ENCODE measurements at regions not wholly inside any gene's neighbourhood (a gene's known extent, or its start where the extent isn't known, plus 50 kb on each side); places are given as distances from the start of the nearest gene placed in this dataset.

DNA sequence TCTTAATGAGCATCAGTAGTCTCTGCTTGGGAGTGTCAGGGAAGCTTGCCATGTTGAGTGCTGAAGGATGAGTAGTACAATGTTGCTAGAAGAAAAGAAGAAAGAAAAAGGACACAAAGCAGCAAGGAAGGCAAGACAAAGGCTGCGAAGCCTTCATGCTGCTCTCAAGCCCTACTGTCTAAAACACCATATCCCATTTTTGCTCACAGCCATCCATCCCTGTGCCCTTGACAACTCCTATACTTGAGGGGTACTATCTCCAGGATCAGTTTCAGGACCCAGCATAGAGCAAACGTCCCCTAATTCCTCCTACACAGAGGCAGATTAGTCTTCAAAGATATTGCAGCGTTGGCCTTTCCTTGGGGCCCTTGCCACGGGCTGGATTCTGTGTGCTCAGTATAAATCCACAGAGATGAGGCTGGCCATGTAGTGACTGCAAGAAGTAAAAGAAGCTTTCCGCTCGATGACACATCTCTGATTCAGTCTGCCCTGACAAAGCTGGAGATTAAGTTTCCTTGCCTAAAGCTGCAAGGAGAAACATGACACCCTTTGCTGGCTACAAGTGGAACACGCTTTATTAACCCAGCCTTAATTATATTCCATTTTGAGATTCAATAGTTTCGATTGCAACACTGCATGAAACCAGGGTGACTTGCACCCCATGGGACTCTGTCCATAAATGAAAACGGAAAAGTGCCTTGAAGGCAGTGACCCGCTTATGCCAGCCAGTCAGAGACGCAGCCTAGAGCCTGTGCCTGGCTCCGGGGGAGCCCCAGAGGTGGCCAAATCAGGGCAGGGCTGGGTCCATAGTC, 304.6 kb downstream of the ACTL7B start:
- DNase-seq (ENCODE audit: low read depth in 2 of 2): no peak

DNA sequence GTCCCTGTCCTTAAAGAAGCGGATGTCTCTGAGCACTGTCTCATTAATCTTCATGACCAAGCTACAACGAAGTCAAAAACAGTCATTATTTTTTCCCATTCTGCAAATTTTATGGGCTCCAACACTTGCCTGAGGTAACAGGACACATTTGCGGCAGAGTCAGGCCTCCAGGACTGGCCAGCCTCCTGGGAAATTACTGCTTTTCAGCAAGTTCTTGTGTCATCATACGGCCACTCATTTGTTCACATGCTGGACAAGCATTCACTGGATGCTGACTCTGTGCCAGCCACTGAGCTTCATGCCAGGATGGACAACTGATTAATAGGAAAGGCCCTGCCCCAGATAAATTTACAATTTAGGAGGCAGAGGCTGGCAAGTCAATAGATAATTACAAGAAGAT, 305.7 kb downstream of the ACTL7B start:
- DNase-seq (ENCODE audit: low read depth in 2 of 2): no peak

DNA sequence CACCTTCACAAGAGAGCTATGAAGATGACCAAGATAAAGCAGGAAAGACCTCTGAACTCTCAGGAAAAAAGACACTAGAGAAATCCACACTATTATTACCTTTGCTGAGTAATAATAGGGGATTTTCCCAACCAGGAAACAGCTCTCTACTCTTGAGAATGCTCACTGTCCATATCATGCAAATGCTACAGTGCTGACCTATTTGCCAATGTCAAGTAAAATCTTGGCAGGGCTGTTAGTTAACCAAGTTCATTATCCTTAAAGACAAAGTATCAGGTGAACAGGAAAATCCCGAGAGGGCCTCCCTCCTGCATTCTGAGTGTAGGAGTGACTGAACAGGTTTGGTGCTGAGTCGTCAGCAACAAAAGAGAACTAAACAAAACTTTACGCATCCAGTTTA, 306.6 kb downstream of the ACTL7B start:
- no peak for DNase-seq (ENCODE audit: low read depth in 2 of 2)

DNA sequence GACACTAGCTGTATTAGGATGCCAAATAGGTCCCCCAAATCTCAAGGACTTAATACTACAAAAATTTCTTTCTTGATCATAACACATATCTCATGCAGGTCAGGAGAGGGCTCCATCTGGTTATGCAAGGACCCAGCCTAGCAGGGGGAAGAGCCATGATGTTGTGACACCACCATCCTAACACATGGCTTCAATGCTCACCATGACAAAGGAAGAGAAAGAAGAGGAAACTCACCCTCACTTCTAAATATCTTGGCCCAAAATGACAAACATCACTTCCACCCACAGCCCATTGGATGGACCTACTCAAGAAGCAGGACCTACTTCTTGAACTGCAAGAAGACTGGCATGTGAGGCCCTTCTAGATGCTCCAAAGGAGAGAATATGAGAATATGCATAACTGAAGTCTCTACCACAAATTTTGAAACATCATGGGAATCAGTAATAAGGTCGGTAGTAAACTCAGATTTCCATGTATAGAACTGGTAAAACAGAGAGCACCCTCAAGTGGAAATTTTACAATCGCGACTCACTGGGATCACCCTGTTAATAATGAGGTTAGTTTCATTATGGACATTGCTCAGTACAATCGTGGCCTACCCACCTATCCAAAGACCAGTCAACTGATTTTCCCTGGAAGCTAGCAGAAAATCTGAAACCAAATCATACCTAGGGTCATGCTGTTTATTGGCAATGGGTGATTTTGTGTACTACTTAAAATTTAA, 308.2 kb downstream of the ACTL7B start:
- no peak for DNase-seq (ENCODE audit: low read depth in 2 of 2)

DNA sequence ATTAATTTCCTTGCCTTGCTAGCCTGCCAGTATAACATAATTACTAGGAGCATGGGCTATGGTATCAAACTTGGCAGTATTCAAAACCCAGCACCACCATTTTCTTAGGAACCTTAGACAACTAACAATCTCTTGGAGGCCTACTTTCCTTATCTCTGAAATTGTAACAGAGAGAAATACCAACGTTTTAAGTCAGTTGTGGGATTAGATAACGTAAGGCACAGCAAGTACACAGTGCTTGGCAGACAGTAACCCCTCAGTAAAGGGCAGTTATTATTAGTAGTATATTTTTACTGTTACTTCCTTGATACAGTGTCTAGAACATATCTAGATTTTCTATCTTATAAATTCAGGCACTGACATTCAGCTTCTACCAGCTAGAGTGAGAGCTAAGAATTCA, 309.6 kb downstream of the ACTL7B start:
- DNase-seq (ENCODE audit: low read depth in 2 of 2): no peak

DNA sequence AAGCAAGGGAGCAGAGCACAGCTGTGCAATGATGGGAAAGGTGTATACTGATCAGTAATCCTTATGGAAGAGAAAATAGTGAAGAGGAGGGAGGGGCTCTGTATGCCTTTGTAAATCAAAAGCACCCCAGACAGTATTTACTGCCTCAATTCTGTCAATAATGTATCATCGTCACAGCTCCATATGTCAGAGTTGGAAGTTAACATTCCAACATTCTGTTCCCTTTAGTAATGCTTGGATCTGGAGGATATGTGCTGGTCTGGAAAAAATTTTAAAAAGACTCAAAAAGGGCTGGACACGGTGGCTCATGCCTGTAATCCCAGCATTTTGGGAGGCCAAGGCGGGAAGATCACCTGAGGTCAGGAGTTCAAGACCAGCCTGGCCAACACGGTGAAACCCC, 310.4 kb downstream of the ACTL7B start:
- DNase-seq (ENCODE audit: low read depth in 2 of 2): no peak

DNA sequence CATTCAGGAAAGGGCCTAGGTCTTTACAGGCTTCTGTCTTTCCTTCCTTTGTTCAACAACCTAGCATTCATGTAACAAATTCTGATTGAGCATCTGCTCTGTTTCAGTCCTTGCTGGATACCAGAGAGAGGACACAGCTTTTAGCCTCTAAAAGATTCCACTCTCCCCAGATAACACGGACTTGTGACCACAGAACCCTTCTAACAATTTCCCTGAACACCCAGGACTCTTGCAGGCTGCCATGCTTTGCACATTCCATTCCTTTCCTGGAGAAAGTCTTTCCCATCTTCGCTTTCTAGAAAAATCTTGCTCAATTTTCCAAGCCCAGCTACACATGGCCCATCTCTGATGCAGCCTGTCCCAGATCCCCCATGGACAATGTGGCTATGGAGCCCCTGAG, 310.9 kb downstream of the ACTL7B start:
- no peak for DNase-seq (ENCODE audit: low read depth in 2 of 2)

DNA sequence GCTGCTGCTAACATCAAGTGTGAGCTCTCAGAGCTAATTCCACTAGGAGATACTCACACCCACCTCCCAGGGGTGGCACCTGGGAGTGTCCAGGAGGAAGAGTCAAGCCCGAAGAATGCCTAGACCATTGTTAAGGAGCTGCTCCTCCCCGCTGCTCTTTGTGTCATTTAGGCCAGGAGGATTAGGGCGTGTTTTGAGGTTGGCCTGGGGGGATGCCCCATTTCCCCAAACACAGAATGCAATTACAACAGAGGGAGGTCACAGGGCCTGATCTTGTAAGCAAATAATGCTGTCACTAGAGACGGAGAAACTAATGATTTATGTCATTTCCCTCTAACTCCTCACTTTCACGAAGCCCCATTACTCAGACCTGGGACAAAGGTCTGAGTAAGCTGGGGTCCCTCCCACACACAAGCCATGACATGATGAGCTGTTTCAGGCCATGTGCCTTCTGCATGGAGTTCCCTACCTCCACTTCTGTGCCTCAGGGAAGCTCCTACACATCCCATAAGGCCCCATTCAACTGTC, 312.5 kb downstream of the ACTL7B start:
- no peak for DNase-seq (ENCODE audit: low read depth in 2 of 2)

DNA sequence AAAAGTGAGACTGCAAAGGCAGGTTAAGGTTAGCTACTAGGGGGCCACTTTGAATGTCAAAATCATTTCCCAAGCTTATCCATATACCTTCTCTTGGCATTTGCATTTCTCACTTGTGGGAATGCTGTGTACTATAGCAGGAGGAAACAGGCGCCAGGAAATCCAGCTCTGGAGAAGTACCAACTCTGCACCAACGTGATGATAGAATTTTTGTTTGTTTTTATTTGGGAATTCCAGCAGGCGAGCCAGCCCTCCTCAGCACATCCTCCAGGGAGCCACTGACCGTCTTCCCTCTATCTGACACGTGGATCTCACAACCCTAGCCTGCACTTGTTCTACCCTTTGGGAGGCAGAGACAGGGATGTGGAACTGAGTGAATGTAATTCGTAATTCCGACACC, 318.0 kb downstream of the ACTL7B start:
- no peak for DNase-seq (ENCODE audit: low read depth in 2 of 2)

DNA sequence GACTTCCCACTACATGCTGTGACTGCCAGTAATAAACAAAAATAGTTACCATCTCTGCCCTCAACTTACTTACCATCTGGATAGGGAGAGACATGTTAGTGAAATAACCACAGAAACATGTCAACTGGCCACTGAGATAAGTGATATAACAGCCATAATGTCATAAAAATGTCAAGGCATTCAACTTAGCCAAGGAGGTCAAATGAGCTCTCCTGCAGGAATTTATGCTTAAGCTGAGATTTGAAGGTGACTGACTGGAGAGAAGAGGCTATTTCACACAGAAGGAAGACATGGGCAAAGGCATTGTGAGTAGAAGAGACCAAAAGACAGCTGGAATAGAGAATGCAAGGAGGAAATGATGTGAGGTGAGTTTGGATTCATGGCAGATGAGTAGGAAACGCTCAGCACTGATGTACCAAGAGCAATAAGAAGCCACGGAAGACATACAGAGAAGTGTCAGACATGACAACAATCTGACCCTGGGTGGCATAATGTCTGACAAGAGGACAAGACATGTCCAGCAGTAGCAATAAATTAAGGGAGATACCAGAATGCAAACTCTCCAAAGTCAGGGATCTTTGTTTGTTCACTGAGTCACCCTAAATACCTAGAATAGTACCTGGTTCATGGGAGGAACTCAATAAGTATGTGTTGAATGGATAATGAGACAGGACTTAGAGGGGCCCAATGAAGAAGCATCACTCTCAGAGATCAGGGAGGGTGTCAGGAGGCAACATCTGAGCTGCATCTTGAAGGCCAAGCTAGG, 318.8 kb downstream of the ACTL7B start:
- DNase-seq (ENCODE audit: low read depth in 2 of 2): no peak

DNA sequence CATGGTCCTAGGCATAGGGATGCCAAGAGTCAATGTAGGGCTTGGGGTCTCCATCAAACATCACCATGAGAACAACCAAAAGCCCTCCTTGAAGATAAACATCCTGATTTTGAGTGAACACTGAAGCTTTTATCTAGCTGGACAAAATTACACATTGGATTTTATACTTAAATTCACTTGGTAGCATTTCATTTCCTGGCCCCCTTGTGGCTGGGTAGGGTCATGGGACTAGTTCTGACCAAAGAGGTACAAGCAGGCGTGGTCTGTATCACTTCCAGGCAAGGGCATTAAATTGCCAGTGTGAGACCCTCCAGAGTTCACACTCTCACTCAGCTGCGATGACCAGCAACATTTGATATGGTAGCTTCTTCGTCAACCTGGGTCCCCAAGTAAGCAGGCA, 320.3 kb downstream of the ACTL7B start:
- DNase-seq (ENCODE audit: low read depth in 2 of 2): no peak

DNA sequence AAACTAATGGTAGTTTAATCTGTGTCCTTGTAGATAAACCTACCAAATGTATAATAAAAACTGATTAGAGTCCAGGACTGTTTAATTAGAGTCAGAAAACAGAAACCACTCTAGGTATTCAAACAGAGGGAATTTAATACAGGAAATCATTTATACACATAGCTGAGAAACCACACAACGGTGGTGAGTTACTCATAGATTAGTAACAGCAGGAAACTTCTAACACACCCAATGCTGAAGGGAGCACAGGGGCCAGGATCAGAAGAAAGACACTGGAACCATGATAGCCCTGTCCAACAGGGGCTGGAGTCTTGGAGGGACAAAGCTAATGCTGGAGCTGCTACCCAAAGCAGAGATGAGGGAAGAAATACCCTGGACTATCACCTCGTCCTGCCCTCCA, 321.0 kb downstream of the ACTL7B start:
- DNase-seq (ENCODE audit: low read depth in 2 of 2): no peak

DNA sequence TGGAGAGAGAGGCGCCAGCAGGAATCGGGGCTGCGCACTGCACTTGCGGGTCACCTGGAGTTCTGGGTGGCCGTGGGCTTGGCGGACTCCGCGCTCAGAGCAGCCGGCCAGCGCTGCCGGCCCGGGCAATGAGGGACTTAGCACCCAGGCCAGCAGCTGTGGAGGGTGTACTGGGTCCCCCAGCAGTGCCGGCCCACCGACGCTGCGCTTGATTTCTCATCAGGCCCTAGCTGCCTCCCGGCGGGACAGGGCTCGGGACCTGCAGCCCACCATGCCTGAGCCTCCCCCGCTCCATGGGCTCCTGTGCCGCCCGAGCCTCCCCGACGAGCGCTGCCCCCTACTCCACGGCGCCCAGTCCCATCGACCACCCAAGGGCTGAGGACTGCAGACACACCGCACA, 325.6 kb downstream of the ACTL7B start:
- no peak for DNase-seq (ENCODE audit: low read depth in 2 of 2)

DNA sequence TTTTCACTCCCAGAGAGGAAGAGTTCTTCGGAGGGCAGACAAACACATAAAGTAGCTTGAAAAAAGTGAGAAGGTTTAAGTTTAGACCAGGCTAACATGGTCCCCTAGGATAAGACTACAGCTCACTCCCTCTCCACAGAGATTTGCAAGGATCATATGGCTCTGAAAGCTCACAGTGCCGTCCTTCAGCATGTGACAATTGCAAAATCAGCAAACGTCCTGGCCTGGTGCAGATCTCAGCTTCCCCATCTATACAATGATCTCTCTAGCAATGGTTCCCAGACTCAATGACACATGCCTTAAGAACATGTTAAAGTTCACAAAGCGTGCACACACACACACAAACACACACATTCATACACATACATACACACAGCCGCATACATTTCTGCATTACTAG, 327.6 kb downstream of the ACTL7B start:
- DNase-seq (ENCODE audit: low read depth in 2 of 2): no peak

DNA sequence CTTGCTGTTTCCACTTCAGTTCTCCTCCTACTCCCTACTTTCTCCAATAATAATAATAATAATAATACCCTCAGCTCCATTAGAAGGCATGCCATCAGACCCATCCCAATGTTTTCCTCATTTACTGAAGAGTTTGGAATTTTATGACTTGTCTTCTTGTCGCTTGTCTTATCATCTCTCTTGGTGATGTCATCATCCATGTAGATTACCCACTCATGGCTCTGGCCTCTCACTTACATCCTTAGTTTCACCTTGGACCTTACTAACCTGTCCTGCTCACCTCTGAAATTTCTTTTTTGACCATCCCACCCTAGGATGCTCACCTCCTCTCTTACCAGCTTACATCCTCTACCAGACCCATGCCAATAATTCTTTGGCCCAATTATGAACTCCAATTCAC, 329.3 kb downstream of the ACTL7B start:
- no peak for DNase-seq (ENCODE audit: low read depth in 2 of 2)

DNA sequence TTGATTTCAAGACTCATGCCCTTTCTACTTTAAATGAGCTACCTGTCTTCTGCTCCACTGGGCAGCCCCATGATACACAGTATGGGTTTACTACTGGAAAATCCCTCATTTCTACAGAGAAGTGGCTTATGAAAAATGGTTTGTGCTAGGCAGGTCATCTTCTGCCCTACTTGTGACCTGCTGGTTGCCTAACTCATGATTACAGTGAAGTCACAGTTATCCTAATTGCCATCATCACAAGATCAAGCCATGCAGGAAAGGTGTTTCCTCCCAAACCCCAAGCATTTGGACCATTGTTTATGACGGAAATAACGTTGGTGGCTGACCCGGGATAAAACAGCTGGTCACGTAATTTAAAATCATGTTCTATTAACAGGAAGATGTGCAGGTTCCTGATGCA, 330.6 kb downstream of the ACTL7B start:
- DNase-seq (ENCODE audit: low read depth in 2 of 2): no peak

DNA sequence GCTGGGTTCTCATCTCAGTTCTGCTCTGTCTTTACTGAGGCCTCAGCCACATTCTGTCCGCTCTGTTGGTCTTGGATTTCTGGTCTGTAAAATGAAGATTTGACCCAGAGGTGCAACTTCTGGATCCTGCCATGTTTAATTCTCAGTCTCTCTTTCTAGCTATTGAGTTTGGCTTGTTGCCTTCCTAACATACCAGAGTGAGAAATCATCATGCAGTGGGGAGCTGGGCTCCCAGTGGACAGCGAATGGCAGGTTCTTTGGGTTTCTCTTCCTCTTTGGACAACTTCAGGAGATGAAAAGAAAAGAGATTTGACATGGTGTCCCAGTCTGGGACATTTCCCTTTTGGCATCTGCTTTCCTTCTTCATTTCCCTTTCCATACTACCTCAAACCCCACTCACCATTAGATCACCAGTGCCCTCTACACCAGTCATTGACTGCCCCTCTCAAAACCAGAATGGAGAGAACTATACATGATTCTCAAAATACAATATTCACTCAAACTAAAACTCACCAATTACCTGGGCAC, 334.7 kb downstream of the ACTL7B start:
- DNase-seq (ENCODE audit: low read depth in 2 of 2): no peak

DNA sequence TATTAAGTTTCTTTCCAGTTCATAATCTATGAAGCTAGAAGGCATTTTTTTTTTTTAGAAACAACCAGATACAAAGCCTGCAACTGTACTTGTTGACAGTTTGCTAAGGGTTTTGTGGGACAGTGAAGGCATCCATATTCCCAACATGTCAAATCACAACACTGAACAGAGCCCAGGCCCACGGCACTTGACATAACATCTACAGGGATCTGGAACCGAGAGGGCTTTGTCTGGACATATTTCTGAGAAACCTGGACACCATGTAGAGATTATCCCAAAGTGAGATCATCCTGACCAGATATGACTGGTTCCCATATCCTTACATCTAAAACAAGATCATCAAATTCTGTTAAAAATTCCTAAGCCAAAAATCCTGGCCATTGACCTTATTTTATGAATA, 336.3 kb downstream of the ACTL7B start:
- no peak for DNase-seq (ENCODE audit: low read depth in 2 of 2)

DNA sequence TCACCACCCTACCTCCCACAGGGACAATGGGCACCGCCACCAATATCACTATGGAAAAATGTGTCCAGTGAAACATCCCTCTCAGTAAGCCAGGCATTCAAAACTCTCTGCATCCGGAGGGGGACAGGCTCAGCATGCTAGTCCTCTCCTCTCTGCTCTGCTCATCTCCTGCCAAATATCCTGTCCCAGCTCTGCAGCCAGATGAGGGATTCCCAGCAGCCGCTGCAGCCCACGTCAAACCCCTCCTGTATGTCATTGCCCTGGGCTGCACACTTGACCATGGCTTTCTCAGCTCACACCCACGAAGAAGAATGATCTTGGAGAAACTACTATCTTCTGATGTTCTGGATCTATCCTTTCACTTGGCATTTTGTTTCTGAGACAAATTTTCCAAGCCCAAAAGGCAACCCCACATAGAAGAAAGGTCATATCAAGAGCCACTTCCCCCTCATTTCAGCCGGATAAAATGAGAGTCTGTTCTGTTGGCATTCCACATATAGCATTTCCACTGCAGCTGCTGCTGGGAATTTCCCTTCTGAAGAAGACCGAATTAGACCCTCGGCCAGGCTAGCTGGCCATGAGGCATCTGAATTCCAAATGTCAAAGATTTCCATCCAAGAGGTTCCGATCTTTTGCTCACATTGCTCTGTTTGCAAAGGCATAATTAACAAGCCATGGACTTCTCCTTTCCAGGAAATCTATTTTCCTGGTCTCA, 338.0 kb downstream of the ACTL7B start:
- DNase-seq (ENCODE audit: low read depth in 2 of 2): no peak

DNA sequence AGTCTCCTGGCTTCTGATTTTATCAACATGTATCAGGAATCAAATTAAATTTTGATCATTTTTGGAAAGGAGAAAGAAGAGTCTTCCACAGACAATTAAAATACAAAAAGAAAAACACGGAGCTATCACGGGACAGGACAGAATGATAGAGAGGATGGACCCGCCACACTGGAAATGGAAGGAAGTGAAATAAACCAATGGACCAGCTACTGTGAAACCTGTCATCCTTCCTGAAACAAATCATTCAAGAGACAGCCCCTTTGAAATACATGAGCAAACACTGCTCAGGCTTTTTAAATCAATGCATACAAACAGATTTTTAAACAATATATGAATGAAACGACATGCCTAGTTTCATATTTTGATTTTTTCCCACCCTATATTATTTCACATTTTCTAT, 339.4 kb downstream of the ACTL7B start:
- no peak for DNase-seq (ENCODE audit: low read depth in 2 of 2)

DNA sequence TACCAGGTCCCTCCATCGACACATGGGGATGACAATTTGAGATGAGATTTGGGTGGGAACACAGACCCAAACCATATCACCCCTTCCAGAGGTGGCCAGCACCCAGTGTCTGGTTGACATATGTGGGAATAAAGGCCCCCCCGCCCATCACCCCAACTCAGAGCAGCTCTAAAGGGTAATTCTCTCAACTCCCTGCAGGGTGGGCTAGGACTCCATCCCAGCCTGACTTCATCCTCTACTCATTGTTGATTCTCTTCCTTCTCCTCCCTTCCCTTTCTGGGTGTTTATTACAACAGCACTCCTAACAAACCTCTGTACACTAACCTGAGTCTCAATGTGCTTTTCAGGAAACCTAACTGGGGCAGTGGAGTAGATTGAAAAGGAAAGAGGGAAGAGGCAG, 339.9 kb downstream of the ACTL7B start:
- no peak for DNase-seq (ENCODE audit: low read depth in 2 of 2)

All from stimulated activated CD8-positive, alpha-beta memory T cell treated with anti-CD3 and anti-CD28 coated beads, Interleukin-7, amount 100 ng/mL, for 1 hour (primary cell).